Nephron (organoid): ENCODE measurements at regions not wholly inside any gene's neighbourhood (a gene's known extent, or its start where the extent isn't known, plus 50 kb on each side); places are given as distances from the start of the nearest gene placed in this dataset.

ENCODE experiments used
- H3K27ac Mint-ChIP-seq, 3 experiments: 2 replicates each; pipeline ENCODE4 v1.8.0; 2020; ENCODE audit warnings: mixed read lengths in 3 of 3, mild to moderate bottlenecking in 2 of 3, moderate library complexity in 1 of 3
- H3K27me3 Mint-ChIP-seq: 2 replicates; pipeline ENCODE4 v1.8.0; 2021; ENCODE audit warnings: low read depth, mild to moderate bottlenecking, moderate library complexity, mixed read lengths
- H3K36me3 Mint-ChIP-seq: 2 replicates; pipeline ENCODE4 v1.8.0; 2020; ENCODE audit warnings: low read depth, mixed read lengths
- H3K4me1 Mint-ChIP-seq: 2 replicates; pipeline ENCODE4 v1.8.0; 2020; ENCODE audit warnings: mixed read lengths
- H3K4me3 Mint-ChIP-seq, 3 experiments: 2 replicates each; pipeline ENCODE4 v1.8.0; 2020; ENCODE audit warnings: mild to moderate bottlenecking in 3 of 3, mixed read lengths in 3 of 3, moderate library complexity in 2 of 3
- H3K9me3 Mint-ChIP-seq: 2 replicates; pipeline ENCODE4 v1.8.0; 2020; ENCODE audit warnings: mixed read lengths
- TF ChIP-seq, protein P1 (sequence below), 3 experiments: fragments of 200-600 bp; sonication (generic); IDR thresholded peaks; one replicate each; pipeline ENCODE4 v1.5.0; 2021; ENCODE audit warnings: antibody characterized with exemption in 3 of 3; ENCODE audit not compliant: unreplicated experiment in 3 of 3

- Mint-ChIP-seq H3K27me3 (no peaks in the 10 kb centered on the region), H3K9me3 (no peaks in the 10 kb centered on the region), H3K36me3 (no peaks in the 10 kb centered on the region), H3K4me3 (no peak overlapping the region), H3K27ac (no peak overlapping the region), H3K4me1 (peaks cover 27% of the 10 kb centered on the region)
- TF ChIP-seq, protein P1, sequence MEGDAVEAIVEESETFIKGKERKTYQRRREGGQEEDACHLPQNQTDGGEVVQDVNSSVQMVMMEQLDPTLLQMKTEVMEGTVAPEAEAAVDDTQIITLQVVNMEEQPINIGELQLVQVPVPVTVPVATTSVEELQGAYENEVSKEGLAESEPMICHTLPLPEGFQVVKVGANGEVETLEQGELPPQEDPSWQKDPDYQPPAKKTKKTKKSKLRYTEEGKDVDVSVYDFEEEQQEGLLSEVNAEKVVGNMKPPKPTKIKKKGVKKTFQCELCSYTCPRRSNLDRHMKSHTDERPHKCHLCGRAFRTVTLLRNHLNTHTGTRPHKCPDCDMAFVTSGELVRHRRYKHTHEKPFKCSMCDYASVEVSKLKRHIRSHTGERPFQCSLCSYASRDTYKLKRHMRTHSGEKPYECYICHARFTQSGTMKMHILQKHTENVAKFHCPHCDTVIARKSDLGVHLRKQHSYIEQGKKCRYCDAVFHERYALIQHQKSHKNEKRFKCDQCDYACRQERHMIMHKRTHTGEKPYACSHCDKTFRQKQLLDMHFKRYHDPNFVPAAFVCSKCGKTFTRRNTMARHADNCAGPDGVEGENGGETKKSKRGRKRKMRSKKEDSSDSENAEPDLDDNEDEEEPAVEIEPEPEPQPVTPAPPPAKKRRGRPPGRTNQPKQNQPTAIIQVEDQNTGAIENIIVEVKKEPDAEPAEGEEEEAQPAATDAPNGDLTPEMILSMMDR (IDR thresholded peaks at IDR 0.05; ENCODE audit: unreplicated experiment in 3 of 3): no peak
These were observed 187.7 kb upstream of the CPHXL start for GRCh38 chr16:75913958-75914357.

- no peaks in the 10 kb centered on the region for H3K36me3 Mint-ChIP-seq
- H3K27me3 Mint-ChIP-seq: no peaks in the 10 kb centered on the region
- H3K27ac Mint-ChIP-seq: peak overlapping the region in 2 of 3 experiments; percentile 4 to 28
- no peaks in the 10 kb centered on the region for H3K9me3 Mint-ChIP-seq
- peaks cover 34% of the 10 kb centered on the region for H3K4me1 Mint-ChIP-seq
- TF ChIP-seq, protein P1 (IDR thresholded peaks at IDR 0.05; ENCODE audit: unreplicated experiment in 3 of 3): no peak
- no peak overlapping the region for H3K4me3 Mint-ChIP-seq
These were observed 190.2 kb upstream of the CPHXL start for GRCh38 chr16:75916451-75916850.

- TF ChIP-seq, protein P1 (IDR thresholded peaks at IDR 0.05; ENCODE audit: unreplicated experiment in 3 of 3): no peak
- Mint-ChIP-seq H3K9me3 (no peaks in the 10 kb centered on the region), H3K27ac (peak overlapping the region in 2 of 3 experiments; percentile 3 to 69), H3K4me3 (no peak overlapping the region), H3K36me3 (no peaks in the 10 kb centered on the region), H3K4me1 (peaks cover 34% of the 10 kb centered on the region), H3K27me3 (no peaks in the 10 kb centered on the region)
These were observed 191.8 kb upstream of the CPHXL start for GRCh38 chr16:75918109-75918508.

GRCh38 chr16:75919664-75920063 lies 193.4 kb upstream of the CPHXL start:
- H3K4me3 Mint-ChIP-seq: no peak overlapping the region
- H3K4me1 Mint-ChIP-seq: peaks cover 34% of the 10 kb centered on the region
- TF ChIP-seq, protein P1 (IDR thresholded peaks at IDR 0.05; ENCODE audit: unreplicated experiment in 3 of 3): no peak
- no peaks in the 10 kb centered on the region for H3K36me3 Mint-ChIP-seq
- no peaks in the 10 kb centered on the region for H3K27me3 Mint-ChIP-seq
- no peaks in the 10 kb centered on the region for H3K9me3 Mint-ChIP-seq
- H3K27ac Mint-ChIP-seq: no peak overlapping the region

DNA sequence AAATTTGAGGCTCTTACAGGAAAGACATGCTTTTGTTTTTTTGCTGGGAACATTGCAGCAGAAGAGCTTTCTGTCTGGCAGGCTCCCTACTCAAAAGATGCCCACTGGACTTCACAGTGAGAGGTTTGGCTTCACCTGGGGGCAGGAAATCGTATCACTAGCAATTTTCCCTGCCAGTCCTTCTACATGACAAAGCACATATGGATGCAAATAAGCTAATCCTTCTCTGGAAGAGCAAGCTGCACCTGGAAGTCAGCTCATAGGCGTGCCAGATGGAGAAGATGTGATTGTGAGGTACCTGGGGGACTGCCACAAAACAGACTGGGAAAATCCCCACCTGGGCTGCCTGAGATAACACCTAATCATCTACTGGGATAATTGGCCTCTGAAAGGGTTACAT lies 195.0 kb upstream of the CPHXL start:
- Mint-ChIP-seq H3K27ac (no peak overlapping the region), H3K4me1 (peaks cover 26% of the 10 kb centered on the region)

GRCh38 chr16:75922250-75922649 lies 196.0 kb upstream of the CPHXL start:
- peaks cover 18% of the 10 kb centered on the region for H3K4me1 Mint-ChIP-seq

More for the DNA sequence above, 195.0 kb upstream of the CPHXL start:
- TF ChIP-seq, protein P1 (IDR thresholded peaks at IDR 0.05; ENCODE audit: unreplicated experiment in 3 of 3): no peak
- H3K4me3 Mint-ChIP-seq: no peak overlapping the region
- H3K27me3 Mint-ChIP-seq: no peaks in the 10 kb centered on the region
- no peaks in the 10 kb centered on the region for H3K9me3 Mint-ChIP-seq
- H3K36me3 Mint-ChIP-seq: no peaks in the 10 kb centered on the region

More at GRCh38 chr16:75922250-75922649, 196.0 kb upstream of the CPHXL start:
- H3K27me3 Mint-ChIP-seq: no peaks in the 10 kb centered on the region
- no peaks in the 10 kb centered on the region for H3K9me3 Mint-ChIP-seq
- TF ChIP-seq, protein P1 (IDR thresholded peaks at IDR 0.05; ENCODE audit: unreplicated experiment in 3 of 3): no peak
- no peak overlapping the region for H3K27ac Mint-ChIP-seq
- no peaks in the 10 kb centered on the region for H3K36me3 Mint-ChIP-seq
- no peak overlapping the region for H3K4me3 Mint-ChIP-seq
